ENCODE measurements at regions not wholly inside any gene's neighbourhood (a gene's known extent, or its start where the extent isn't known, plus 50 kb on each side); places are given as distances from the start of the nearest gene placed in this dataset.

GRCh38 chr12:89075880-89076540, 276.3 kb downstream of the DUSP6 start:
- no peaks in the 10 kb centered on the region for H3K4me1 ChIP-seq (ENCODE audit: control insufficient read depth in 1 of 2, insufficient read depth in 2 of 2, low read length in 2 of 2)
- H3K4me3 ChIP-seq (replicated peaks in 1 of 3; ENCODE audit: low read depth in 2 of 3, low read length in 3 of 3): no peak overlapping the region
- no peaks in the 10 kb centered on the region for H3K4me1 Mint-ChIP-seq
- H3K4me3 Mint-ChIP-seq: no peak overlapping the region
- H3K9ac ChIP-seq (ENCODE audit: insufficient read depth, low read length, poor library complexity, severe bottlenecking): no peak overlapping the region
- no peaks in the 10 kb centered on the region for H3K36me3 Mint-ChIP-seq
- no peaks in the 10 kb centered on the region for H3K79me2 ChIP-seq (ENCODE audit: insufficient read depth, low read length)
- TF ChIP-seq CTCF (IDR thresholded peaks at IDR 0.05): no peak
- no peaks in the 10 kb centered on the region for H3K9me3 ChIP-seq (replicated peaks in 1 of 2; ENCODE audit: control insufficient read depth in 1 of 2, insufficient read depth in 1 of 2, low read length in 2 of 2)
- peak overlapping the region in 1 of 7 donors; percentile 5 for H3K27ac Mint-ChIP-seq
- peaks cover 0 to 2% (median 0%) of the 10 kb centered on the region in 7 donors for H3K9me3 Mint-ChIP-seq
- intact Hi-C loops (cut with micrococcal nuclease): no loop called here
- H3K27me3 Mint-ChIP-seq (ENCODE audit: low read depth in 3 of 3): no peaks in the 10 kb centered on the region
- no CpG with 5 or more reads among the region's 2 CpGs for WGBS (ENCODE audit: insufficient coverage)
- H3K27ac ChIP-seq (ENCODE audit: low read depth in 1 of 2, low read length in 2 of 2): no peak overlapping the region
- DNase-seq: no peak
- no peaks in the 10 kb centered on the region for H3K36me3 ChIP-seq (replicated peaks in 1 of 2; ENCODE audit: control insufficient read depth in 1 of 2, insufficient read depth in 2 of 2, low read length in 2 of 2)
- no peaks in the 10 kb centered on the region for H4K20me1 ChIP-seq (ENCODE audit: insufficient read depth, low read length)
- no peaks in the 10 kb centered on the region for H3K27me3 ChIP-seq (ENCODE audit: control insufficient read depth in 2 of 2, insufficient read depth in 2 of 2, low read length in 2 of 2)
- H2AFZ ChIP-seq (ENCODE audit: insufficient read depth, low read depth, low read length, poor library complexity, severe bottlenecking): no peak overlapping the region
- H3K4me2 ChIP-seq (replicated peaks; ENCODE audit: extremely low read depth, low read length, poor library complexity, severe bottlenecking): no peak overlapping the region

GRCh38 chr12:89073659-89074058, 278.6 kb downstream of the DUSP6 start:
- no peaks in the 10 kb centered on the region for H3K36me3 ChIP-seq (replicated peaks in 1 of 2; ENCODE audit: control insufficient read depth in 1 of 2, insufficient read depth in 2 of 2, low read length in 2 of 2)
- H3K9ac ChIP-seq (ENCODE audit: insufficient read depth, low read length, poor library complexity, severe bottlenecking): no peak overlapping the region
- H4K20me1 ChIP-seq (ENCODE audit: insufficient read depth, low read length): no peaks in the 10 kb centered on the region
- H2AFZ ChIP-seq (ENCODE audit: insufficient read depth, low read depth, low read length, poor library complexity, severe bottlenecking): no peak overlapping the region
- Mint-ChIP-seq H3K4me1 (no peaks in the 10 kb centered on the region), H3K9me3 (no peaks in the 10 kb centered on the region), H3K36me3 (no peaks in the 10 kb centered on the region), H3K27ac (no peak overlapping the region), H3K27me3 (ENCODE audit: low read depth in 3 of 3) (no peaks in the 10 kb centered on the region), H3K4me3 (no peak overlapping the region)
- no peaks in the 10 kb centered on the region for H3K4me1 ChIP-seq (ENCODE audit: control insufficient read depth in 1 of 2, insufficient read depth in 2 of 2, low read length in 2 of 2)
- H3K27ac ChIP-seq (ENCODE audit: low read depth in 1 of 2, low read length in 2 of 2): no peak overlapping the region
- H3K4me2 ChIP-seq (replicated peaks; ENCODE audit: extremely low read depth, low read length, poor library complexity, severe bottlenecking): no peak overlapping the region
- H3K9me3 ChIP-seq (replicated peaks in 1 of 2; ENCODE audit: control insufficient read depth in 1 of 2, insufficient read depth in 1 of 2, low read length in 2 of 2): no peaks in the 10 kb centered on the region
- intact Hi-C loops (cut with micrococcal nuclease): no loop called here
- TF ChIP-seq CTCF (IDR thresholded peaks at IDR 0.05): no peak
- no peaks in the 10 kb centered on the region for H3K79me2 ChIP-seq (ENCODE audit: insufficient read depth, low read length)
- no peak for DNase-seq
- no peak overlapping the region for H3K4me3 ChIP-seq (replicated peaks in 1 of 3; ENCODE audit: low read depth in 2 of 3, low read length in 3 of 3)
- H3K27me3 ChIP-seq (ENCODE audit: control insufficient read depth in 2 of 2, insufficient read depth in 2 of 2, low read length in 2 of 2): no peaks in the 10 kb centered on the region

Data from CD14-positive monocyte (primary cell).